HG02642 (cell line): ENCODE measurements at regions not wholly inside any gene's neighbourhood (a gene's known extent, or its start where the extent isn't known, plus 50 kb on each side); places are given as distances from the start of the nearest gene placed in this dataset.
"Not testable (repeated sequence)": the region's sequence is repeated elsewhere in the genome, so short reads cannot be mapped to it uniquely, and the experiment has no call there.

Source experiments
- ATAC-seq: cut with Tn5 transposase; IDR thresholded peaks from one replicate; pipeline ENCODE4 v1.9.1; 2021; ENCODE audit warnings: mild to moderate bottlenecking; ENCODE audit not compliant: unreplicated experiment, poor library complexity

DNA sequence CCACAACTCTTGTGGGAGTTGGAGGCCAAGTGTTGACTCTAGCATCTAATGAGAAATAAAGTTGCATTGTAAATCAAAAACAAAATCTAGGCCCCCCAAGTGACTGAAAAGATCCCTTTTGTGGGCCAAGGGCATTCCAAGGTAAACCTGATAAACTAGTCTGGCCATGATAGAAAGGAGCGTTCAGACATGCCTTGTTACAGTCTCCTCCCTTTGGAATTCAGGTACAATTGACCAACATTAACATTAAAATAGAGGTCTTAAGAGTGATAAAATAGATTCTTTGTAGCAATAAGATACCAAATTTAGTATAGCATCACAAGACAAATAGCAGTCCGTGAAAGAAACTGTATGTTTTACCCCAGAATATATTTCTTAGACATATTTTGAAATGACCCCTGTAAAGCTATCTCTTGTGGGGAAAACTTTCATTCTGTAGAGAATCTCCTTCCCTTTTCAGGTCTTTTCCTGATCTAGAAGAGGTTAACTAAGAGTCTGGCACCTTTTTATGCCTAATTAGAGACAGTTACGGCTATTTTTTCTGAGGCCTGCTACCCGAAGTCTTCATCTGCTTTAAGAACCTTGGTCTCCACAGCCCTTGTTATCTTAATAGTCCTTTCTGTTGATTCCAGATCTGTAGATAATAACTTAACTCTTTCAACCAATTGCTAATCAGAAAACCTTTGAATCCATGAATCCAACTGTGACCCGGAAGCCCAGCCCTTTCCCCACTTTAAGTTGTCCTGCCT lies 495.4 kb upstream of the MMS22L start:
- no peak for ATAC-seq

- not testable (repeated sequence) for ATAC-seq
Observed at GRCh38 chr6:97779039-97779766, 496.2 kb upstream of the MMS22L start.

GRCh38 chr6:97790926-97791590 lies 508.0 kb upstream of the MMS22L start:
- no peak for ATAC-seq

DNA sequence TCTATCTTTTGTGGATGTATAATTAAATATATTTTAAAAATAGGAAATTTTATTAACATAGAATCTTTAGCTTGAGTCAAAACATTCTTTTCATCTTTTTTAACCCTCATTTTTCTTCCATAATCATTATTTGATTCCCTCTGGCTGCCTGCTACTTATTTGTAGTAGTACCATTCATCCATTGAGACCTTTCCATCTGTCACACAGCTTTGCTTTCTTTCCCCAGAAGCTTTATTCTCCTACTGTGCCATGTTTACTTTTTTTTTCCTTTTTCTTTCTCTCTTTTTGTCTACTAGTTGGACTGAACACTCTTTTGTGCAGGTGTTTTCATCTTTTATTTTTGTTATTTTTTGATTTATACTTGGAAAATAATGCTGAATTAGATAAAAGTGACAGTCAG lies 522.6 kb upstream of the MMS22L start:
- no peak for ATAC-seq

GRCh38 chr6:97812940-97813339 lies 529.9 kb upstream of the MMS22L start:
- no peak for ATAC-seq

- ATAC-seq: no peak
Observed at GRCh38 chr6:97813889-97814567, 531.0 kb upstream of the MMS22L start.

- no peak for ATAC-seq
Observed at GRCh38 chr6:97815301-97815812, 532.3 kb upstream of the MMS22L start.

DNA sequence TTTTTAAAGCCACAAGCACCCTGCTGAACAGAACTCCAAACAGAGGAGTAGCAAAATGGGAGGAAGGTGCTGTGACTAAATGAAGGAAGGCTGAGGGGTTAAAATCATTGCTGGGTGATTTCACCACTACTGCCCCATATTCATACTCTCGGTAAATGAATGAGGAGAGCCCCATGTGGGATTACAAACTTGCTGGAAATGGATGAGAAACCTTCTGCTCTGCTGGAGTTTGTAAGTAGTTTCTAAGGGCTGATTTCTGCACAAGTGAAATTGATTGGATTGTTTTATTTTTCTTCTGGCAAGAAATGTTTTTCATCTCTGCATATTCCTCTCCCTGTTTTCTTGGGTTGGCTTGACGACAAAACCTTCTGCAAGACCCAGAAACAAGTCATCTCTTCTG lies 533.5 kb upstream of the MMS22L start:
- ATAC-seq: no peak

- ATAC-seq: no peak
Observed at GRCh38 chr6:97819710-97820109, 536.7 kb upstream of the MMS22L start.

DNA sequence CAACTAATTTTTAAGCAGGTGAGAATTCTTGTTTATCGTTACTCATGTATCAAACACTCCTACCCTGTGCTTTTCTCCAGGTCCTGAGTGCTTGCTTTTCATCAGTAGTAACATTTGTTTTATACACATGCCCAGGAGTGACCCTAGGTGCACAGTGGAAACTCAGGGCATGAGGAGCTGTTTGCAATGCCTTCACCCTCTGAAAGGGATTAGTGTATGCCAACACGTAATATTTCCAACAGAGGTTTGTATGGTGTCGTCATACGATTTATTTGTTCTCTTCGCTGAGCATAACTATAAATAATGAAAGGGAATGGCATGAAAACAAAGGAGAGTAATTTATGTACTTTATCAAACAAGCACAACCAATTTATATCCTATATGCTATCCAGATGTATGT lies 537.4 kb upstream of the MMS22L start:
- ATAC-seq: no peak

- no peak for ATAC-seq
Observed at GRCh38 chr6:97822632-97823031, 539.6 kb upstream of the MMS22L start.

DNA sequence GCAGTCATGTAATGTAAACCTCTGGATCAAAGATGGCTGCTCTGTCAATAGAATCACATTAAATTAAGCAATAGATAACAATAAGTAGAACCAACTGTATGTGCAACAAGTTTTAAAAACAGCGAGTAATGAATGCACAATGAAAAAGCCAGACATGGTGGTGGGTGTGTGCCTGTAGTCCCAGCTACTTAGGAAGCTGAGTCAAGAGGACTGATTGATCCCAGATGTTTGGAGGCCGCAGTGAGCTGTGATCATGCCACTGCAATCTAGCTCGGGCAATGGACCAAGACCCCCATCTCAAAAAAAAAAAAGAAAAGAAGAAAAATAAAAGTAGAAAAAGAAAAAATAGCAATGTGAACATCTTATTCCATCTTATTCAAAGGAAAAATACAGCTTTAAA lies 558.7 kb upstream of the MMS22L start:
- no peak for ATAC-seq

- ATAC-seq: no peak
Observed at GRCh38 chr6:97842521-97842920, 559.5 kb upstream of the MMS22L start.

DNA sequence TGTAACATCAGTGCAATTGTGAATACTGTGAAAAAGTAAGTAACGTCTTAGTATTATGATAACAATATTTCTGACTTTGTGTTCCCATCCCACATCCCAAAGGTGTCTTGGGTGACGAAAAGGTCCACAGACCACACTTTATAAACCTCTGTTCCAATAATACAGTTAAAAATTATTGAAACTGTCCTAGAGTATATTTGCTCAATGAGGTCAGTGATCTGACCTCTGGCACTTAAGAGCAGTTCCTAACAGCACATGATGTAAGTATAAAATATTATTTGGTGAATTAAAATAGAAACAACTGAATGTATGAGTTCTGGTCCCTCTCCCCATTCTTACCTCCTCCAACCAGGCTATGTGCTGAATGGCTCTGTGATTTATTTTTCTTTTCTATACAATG lies 566.4 kb upstream of the MMS22L start:
- ATAC-seq: no peak

DNA sequence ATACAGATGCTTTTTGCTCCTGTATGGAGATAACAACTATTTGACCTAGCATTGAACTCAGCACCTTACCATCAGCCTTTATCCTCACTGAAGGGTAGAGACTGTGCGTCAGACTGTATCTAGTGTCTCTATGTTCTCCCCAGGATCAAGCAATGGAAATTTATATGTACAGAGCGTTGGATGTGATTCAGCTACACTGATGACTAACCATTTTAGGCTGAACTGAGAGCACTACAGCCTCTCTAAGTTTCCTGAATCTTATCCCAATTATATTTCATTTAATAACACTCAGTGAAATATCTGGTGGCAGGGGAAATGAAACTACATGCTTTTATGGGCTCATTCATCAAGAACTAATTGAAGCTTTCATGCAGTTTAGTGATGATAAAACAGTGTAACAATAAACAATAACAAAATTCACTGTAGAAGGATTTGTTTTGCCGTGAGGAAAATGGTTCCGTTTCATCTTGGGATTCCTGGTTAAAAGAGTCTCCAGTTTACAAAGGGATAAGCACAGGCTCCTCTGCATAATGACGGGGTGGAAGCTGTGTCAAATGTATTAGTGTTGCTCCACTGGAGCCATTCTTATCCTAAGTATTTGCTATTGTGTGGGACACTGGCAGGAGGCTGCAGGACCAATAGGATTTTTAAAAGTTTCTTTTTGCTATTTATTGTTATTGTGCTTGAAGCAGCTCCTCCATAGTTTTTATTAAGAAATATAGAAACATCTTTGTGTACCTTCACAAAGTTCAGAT lies 567.6 kb upstream of the MMS22L start:
- no peak for ATAC-seq

DNA sequence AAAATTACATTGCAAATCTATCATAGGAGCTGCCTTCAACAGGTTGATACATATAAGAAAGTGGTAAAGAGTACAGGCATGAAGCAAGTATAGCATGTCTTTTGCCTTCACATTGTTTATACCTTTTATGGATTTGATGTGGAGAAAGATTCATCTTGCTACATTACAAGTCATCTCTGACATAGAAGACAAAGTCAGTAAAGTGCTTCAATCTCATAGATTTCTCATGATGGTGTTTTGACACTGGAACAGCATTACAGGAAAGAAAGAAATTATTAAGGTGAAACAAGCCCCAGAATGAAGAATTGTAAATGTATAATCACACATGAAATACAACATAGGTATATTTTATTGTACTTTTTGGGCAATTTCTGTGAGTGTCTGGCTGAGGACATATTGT lies 580.7 kb upstream of the MMS22L start:
- no peak for ATAC-seq

DNA sequence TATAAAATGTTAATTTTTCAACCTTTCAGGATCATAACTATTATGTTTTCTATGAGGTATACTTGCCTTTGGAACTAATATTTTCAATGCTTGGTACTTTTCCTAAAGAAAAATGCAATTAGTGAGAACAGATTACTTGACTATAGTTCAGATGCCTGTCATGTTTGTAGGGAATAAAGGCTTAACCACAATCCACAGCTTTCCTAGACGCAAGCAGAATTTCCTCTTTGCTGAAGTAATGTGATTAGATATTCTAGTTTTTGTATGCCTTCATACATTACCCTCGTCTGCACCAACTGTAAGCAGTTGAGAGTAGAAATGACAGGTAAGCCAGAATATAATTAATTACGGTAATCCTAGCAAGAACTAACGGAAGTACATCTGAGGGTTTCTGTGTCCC lies 581.4 kb upstream of the MMS22L start:
- no peak for ATAC-seq

GRCh38 chr6:97864826-97865225 lies 581.8 kb upstream of the MMS22L start:
- ATAC-seq: no peak

GRCh38 chr6:97865612-97866011 lies 582.6 kb upstream of the MMS22L start:
- ATAC-seq: no peak

DNA sequence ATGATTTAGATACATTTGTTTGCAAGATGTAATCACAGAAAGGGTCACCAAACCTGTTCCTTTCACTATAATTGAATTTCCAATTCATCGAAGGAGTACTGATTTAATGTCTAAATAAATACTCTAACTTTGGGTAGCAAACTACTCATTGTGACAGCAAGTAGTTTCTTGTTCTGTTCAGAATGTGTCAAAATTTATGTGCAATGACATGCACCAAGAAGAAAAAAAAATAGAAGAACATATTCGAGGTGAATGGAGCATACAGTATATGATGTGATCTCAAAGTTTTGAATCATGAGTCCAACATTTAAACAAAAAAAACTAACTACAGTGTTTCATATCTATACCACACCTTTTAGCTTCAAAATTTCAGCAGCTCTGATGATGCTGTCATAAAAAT lies 583.6 kb upstream of the MMS22L start:
- ATAC-seq: no peak
